K562 (cell line): ENCODE measurements at regions not wholly inside any gene's neighbourhood (a gene's known extent, or its start where the extent isn't known, plus 50 kb on each side); places are given as distances from the start of the nearest gene placed in this dataset.

Source experiments
- BRCA1 ChIP-seq, 2 experiments: fragments of 450-650 bp in 1 of 2; sonication (generic) in 1 of 2; formaldehyde crosslinking in 1 of 2; IDR thresholded peaks; 2 replicates each; pipeline versions ENCODE4 v1.5.0 to v1.6.1; 2017 to 2020; ENCODE audit warnings: mild to moderate bottlenecking in 1 of 2, missing genetic modification reagents in 1 of 2
- CBX5 ChIP-seq: IDR thresholded peaks from 2 replicates; pipeline ENCODE4 v1.6.1; 2014; ENCODE audit warnings: low read depth, borderline replicate concordance
- GATAD2A ChIP-seq: fragments of 450-650 bp; IDR thresholded peaks from 2 replicates; pipeline ENCODE4 v1.6.1; 2017
- RBBP5 ChIP-seq: fragments of 200-600 bp; sonication (generic); IDR thresholded peaks from 2 replicates; pipeline ENCODE4 v1.6.1; 2012; ENCODE audit warnings: borderline replicate concordance, mild to moderate bottlenecking, low read length, control low read depth, inconsistent platforms; ENCODE audit not compliant: insufficient read depth, poor library complexity, severe bottlenecking
- RCOR1 ChIP-seq, 2 experiments: IDR thresholded peaks; 2 replicates each; pipeline ENCODE4 v1.6.1; 2012; ENCODE audit warnings: low read depth in 2 of 2, low read length in 2 of 2, borderline replicate concordance in 1 of 2, improper control_type of control experiment in 1 of 2
- SNAPC5 ChIP-seq: fragments of 250-450 bp; sonication (Bioruptor Pico); IDR thresholded peaks from 2 replicates; pipeline ENCODE4 v1.8.0; 2021; ENCODE audit warnings: moderate library complexity, mild to moderate bottlenecking, inconsistent platforms
- ZNF274 ChIP-seq: IDR thresholded peaks from 2 replicates; pipeline ENCODE4 v1.6.1; 2011; ENCODE audit warnings: low read depth, mild to moderate bottlenecking, low read length, moderate library complexity, borderline replicate concordance
- ZNF551 ChIP-seq: fragments of 250-450 bp; sonication (Bioruptor Pico); IDR thresholded peaks from 2 replicates; pipeline ENCODE4 v1.5.0; 2021; ENCODE audit warnings: mild to moderate bottlenecking, moderate library complexity
- TF ChIP-seq, protein P1 (sequence below), 2 experiments: fragments of 200-800 bp in 1 of 2; sonication (Bioruptor generic) in 1 of 2; sonication (generic) in 1 of 2; formaldehyde crosslinking in 1 of 2; IDR thresholded peaks in 1 of 2; conservative IDR thresholded peaks in 1 of 2; 2 replicates each; pipeline versions ENCODE4 v1.5.0 to v1.6.1; 2016 to 2020; ENCODE audit warnings: missing compliant biosample characterization in 1 of 2, missing genetic modification characterization in 1 of 2, missing genetic modification reagents in 1 of 2
- TF ChIP-seq, protein P2 (sequence below): fragments of 450-650 bp; formaldehyde crosslinking; IDR thresholded peaks from 2 replicates; pipeline ENCODE4 v1.4.0; 2020; ENCODE audit warnings: mild to moderate bottlenecking, moderate library complexity
- TF ChIP-seq, protein P3 (sequence below), 3 experiments: IDR thresholded peaks in 2 of 3; conservative IDR thresholded peaks in 1 of 3; 2 replicates each; pipeline ENCODE4 v1.5.1; 2011 to 2012; ENCODE audit warnings: low read length in 3 of 3, mild to moderate bottlenecking in 3 of 3, control low read depth in 2 of 3, improper control_type of control experiment in 1 of 3, inconsistent platforms in 1 of 3, low read depth in 1 of 3, mixed read lengths in 1 of 3, moderate library complexity in 1 of 3; ENCODE audit not compliant: insufficient read depth in 2 of 3

GRCh38 chr3:130227540-130227939 is 117.9 kb upstream of the COL6A5 start:
- TF ChIP-seq RBBP5, result no peak
- no peak for TF ChIP-seq BRCA1 (IDR thresholded peaks at IDR 0.05)
- no peak for TF ChIP-seq BRCA1 (CRISPR knock-in tag; IDR thresholded peaks at IDR 0.05)
- TF ChIP-seq, protein P1, sequence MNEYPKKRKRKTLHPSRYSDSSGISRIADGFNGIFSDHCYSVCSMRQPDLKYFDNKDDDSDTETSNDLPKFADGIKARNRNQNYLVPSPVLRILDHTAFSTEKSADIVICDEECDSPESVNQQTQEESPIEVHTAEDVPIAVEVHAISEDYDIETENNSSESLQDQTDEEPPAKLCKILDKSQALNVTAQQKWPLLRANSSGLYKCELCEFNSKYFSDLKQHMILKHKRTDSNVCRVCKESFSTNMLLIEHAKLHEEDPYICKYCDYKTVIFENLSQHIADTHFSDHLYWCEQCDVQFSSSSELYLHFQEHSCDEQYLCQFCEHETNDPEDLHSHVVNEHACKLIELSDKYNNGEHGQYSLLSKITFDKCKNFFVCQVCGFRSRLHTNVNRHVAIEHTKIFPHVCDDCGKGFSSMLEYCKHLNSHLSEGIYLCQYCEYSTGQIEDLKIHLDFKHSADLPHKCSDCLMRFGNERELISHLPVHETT (CRISPR knock-in tag; conservative IDR thresholded peaks at IDR 0.05 in 1 of 2, IDR thresholded peaks at IDR 0.05 in 1 of 2), result no peak
- TF ChIP-seq, protein P2, sequence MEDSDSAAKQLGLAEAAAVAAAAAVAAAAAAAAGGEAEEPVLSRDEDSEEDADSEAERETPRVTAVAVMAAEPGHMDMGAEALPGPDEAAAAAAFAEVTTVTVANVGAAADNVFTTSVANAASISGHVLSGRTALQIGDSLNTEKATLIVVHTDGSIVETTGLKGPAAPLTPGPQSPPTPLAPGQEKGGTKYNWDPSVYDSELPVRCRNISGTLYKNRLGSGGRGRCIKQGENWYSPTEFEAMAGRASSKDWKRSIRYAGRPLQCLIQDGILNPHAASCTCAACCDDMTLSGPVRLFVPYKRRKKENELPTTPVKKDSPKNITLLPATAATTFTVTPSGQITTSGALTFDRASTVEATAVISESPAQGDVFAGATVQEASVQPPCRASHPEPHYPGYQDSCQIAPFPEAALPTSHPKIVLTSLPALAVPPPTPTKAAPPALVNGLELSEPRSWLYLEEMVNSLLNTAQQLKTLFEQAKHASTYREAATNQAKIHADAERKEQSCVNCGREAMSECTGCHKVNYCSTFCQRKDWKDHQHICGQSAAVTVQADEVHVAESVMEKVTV (CRISPR knock-in tag), result no peak
- TF ChIP-seq ZNF274, result no peak
- no peak for TF ChIP-seq RCOR1 (IDR thresholded peaks at IDR 0.05; ENCODE audit: borderline replicate concordance in 1 of 2, low read depth in 2 of 2, low read length in 2 of 2)
- no peak for TF ChIP-seq GATAD2A
- TF ChIP-seq, protein P3, sequence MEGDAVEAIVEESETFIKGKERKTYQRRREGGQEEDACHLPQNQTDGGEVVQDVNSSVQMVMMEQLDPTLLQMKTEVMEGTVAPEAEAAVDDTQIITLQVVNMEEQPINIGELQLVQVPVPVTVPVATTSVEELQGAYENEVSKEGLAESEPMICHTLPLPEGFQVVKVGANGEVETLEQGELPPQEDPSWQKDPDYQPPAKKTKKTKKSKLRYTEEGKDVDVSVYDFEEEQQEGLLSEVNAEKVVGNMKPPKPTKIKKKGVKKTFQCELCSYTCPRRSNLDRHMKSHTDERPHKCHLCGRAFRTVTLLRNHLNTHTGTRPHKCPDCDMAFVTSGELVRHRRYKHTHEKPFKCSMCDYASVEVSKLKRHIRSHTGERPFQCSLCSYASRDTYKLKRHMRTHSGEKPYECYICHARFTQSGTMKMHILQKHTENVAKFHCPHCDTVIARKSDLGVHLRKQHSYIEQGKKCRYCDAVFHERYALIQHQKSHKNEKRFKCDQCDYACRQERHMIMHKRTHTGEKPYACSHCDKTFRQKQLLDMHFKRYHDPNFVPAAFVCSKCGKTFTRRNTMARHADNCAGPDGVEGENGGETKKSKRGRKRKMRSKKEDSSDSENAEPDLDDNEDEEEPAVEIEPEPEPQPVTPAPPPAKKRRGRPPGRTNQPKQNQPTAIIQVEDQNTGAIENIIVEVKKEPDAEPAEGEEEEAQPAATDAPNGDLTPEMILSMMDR (IDR thresholded peaks at IDR 0.05 in 2 of 3, conservative IDR thresholded peaks at IDR 0.05 in 1 of 3; ENCODE audit: insufficient read depth in 2 of 3, low read depth in 1 of 3, low read length in 3 of 3), result no peak
- TF ChIP-seq CBX5, result no peak
- TF ChIP-seq SNAPC5 (CRISPR knock-in tag), result no peak
- TF ChIP-seq ZNF551, result no peak
